ENCODE measurements at regions not wholly inside any gene's neighbourhood (a gene's known extent, or its start where the extent isn't known, plus 50 kb on each side); places are given as distances from the start of the nearest gene placed in this dataset.

DNA sequence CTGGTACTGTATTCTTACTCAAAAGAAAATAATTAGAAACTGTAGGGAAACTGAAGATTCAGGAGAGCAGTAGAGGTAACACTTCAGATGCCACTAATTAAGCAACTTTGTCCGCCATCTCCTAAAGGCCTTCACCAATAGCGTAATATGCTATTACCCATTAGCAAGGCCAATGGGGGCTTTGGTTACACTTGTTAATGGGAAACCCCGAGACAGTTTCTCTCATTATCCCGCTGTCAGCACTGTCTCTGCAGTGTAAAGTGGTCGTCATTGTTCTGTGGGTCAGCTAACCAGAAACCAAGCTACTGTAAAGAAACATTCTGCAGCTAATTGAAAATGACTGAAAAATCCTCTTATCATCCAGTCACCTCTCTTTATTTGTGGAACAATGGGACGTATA is 468.0 kb upstream of the POU3F2 start:
- no peak for ATAC-seq (ENCODE audit: insufficient number of reproducible peaks, low FRiP score, low read depth)
- H3K9me3 ChIP-seq, result no peaks in the 10 kb centered on the region
- no peak for DNase-seq (ENCODE audit: low spot score)

DNA sequence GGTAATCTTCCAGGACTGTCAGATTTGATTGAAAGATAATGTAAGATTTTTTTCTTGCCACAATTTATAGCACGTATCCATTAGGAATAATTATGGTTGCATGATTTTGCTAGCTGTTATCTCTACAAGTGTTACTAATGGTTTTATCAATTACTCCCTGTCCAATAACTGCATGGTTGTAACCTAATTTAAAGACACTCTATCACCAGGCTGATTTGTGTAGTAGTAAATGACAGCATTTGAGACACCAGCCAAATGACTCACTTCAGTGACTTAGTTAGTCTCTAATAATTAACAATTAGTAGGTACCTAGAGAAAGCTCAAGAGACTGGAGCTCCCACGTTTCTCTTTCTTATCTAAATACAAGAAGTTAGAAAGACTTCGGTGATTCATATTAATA is 453.8 kb upstream of the POU3F2 start:
- no peak overlapping the region for H3K4me3 ChIP-seq
- no peaks in the 10 kb centered on the region for H3K4me1 ChIP-seq (ENCODE audit: control insufficient read depth in 1 of 2, low read depth in 2 of 2)
- H3K9me3 ChIP-seq, result no peaks in the 10 kb centered on the region
- no peaks in the 10 kb centered on the region for H3K36me3 ChIP-seq
- H3K27me3 ChIP-seq (replicated peaks; ENCODE audit: insufficient read depth), result no peaks in the 10 kb centered on the region
- TF ChIP-seq CTCF (IDR thresholded peaks at IDR 0.05), result no peak
- no peak for ATAC-seq (ENCODE audit: insufficient number of reproducible peaks, low FRiP score, low read depth)
- DNase-seq (ENCODE audit: low spot score), result no peak
- no peak overlapping the region for H3K27ac ChIP-seq

More for the DNA sequence above, 468.0 kb upstream of the POU3F2 start:
- no peak for TF ChIP-seq CTCF (IDR thresholded peaks at IDR 0.05)
- no peaks in the 10 kb centered on the region for H3K4me1 ChIP-seq (ENCODE audit: control insufficient read depth in 1 of 2, low read depth in 2 of 2)
- H3K27ac ChIP-seq, result no peak overlapping the region
- no peaks in the 10 kb centered on the region for H3K36me3 ChIP-seq
- H3K4me3 ChIP-seq, result no peak overlapping the region
- no peaks in the 10 kb centered on the region for H3K27me3 ChIP-seq (replicated peaks; ENCODE audit: insufficient read depth)

DNA sequence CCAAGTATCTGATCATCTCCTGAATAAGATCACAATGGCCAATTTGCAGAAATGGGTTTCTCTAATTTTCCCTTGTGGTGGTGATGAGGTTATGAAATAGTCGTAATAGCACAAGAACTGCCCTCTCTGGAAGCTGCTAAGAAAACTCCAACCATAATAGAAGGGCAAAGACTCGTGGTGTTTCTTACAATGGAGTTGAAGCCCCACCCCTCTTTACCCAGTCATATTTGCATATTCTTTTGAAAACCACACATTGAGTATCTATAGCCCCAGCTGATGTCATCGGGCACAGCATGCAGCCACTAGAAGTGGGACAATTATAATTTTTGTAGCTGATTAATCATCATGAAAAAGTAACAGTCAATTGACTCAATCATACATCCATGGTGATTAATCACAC is 452.1 kb upstream of the POU3F2 start:
- H3K4me3 ChIP-seq, result no peak overlapping the region
- no peaks in the 10 kb centered on the region for H3K36me3 ChIP-seq
- DNase-seq (ENCODE audit: low spot score) (no peak), ATAC-seq (ENCODE audit: insufficient number of reproducible peaks, low FRiP score, low read depth) (no peak)
- H3K27me3 ChIP-seq (replicated peaks; ENCODE audit: insufficient read depth), result no peaks in the 10 kb centered on the region
- H3K27ac ChIP-seq, result no peak overlapping the region
- no peaks in the 10 kb centered on the region for H3K9me3 ChIP-seq
- H3K4me1 ChIP-seq (ENCODE audit: control insufficient read depth in 1 of 2, low read depth in 2 of 2), result no peaks in the 10 kb centered on the region
- no peak for TF ChIP-seq CTCF (IDR thresholded peaks at IDR 0.05)

DNA sequence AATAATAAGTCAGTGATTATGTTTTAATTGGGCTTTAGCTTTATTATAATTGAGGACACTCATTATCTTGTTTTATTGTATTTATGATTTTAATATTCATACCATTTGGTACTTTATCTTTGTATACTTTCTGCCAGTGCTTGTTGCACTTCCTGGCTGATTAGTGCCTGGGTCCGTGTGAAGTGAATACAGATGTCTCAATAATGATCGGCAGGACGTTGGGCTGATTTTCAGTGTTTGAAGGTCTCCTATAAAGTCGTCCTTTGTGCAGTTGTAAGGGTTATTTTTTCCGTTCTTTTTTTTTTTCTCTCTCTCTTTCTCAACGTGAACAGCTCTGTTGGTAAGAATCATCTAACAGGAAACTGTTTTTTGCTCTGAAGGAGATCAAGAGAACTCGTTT is 450.0 kb upstream of the POU3F2 start:
- Histone ChIP-seq H3K4me1 (ENCODE audit: control insufficient read depth in 1 of 2, low read depth in 2 of 2) (no peaks in the 10 kb centered on the region), H3K4me3 (no peak overlapping the region), H3K27ac (no peak overlapping the region), H3K36me3 (no peaks in the 10 kb centered on the region), H3K9me3 (no peaks in the 10 kb centered on the region), H3K27me3 (replicated peaks; ENCODE audit: insufficient read depth) (no peaks in the 10 kb centered on the region)
- no peak for ATAC-seq (ENCODE audit: insufficient number of reproducible peaks, low FRiP score, low read depth)
- DNase-seq (ENCODE audit: low spot score), result no peak
- TF ChIP-seq CTCF (IDR thresholded peaks at IDR 0.05), result no peak

DNA sequence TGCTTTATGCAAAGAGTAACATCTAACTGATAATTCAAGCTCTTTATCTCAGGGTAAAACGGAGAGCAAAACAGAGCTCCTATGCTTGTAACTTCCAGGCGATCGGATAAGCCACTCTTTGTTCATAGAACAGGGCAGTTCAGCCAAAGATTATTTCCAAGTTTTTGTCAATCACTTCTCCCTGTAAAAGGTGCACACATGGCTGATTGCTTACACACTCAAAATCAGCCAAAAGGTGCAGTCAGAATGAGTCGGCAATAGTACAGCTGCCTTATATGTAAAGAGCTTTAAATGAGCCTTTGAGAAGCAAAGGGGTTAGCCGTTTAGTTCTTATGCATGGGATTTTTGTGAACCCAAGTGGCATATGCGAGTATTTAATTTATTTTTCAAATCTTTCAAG is 449.6 kb upstream of the POU3F2 start:
- no peaks in the 10 kb centered on the region for H3K36me3 ChIP-seq
- no peaks in the 10 kb centered on the region for H3K9me3 ChIP-seq
- ATAC-seq (ENCODE audit: insufficient number of reproducible peaks, low FRiP score, low read depth) (no peak), DNase-seq (ENCODE audit: low spot score) (no peak)
- H3K4me3 ChIP-seq, result no peak overlapping the region
- no peaks in the 10 kb centered on the region for H3K27me3 ChIP-seq (replicated peaks; ENCODE audit: insufficient read depth)
- no peaks in the 10 kb centered on the region for H3K4me1 ChIP-seq (ENCODE audit: control insufficient read depth in 1 of 2, low read depth in 2 of 2)
- no peak overlapping the region for H3K27ac ChIP-seq
- TF ChIP-seq CTCF (IDR thresholded peaks at IDR 0.05), result no peak
